AG04450 (cell line): ENCODE measurements at regions not wholly inside any gene's neighbourhood (a gene's known extent, or its start where the extent isn't known, plus 50 kb on each side); places are given as distances from the start of the nearest gene placed in this dataset.

ENCODE experiments used
- CTCF ChIA-PET: fragments of 300-600, 350-600 bp; formaldehyde crosslinking; extraction: SDS; loops from one replicate; lab custom pipeline; 2022; ENCODE audit warnings: antibody characterized with exemption, inconsistent platforms; lab: Charles Lee
- POLR2A ChIA-PET: fragments of 350-600 bp; formaldehyde crosslinking; extraction: SDS; loops from one replicate; lab custom pipeline; 2021; ENCODE audit warnings: antibody characterized with exemption, inconsistent platforms; lab: Yijun Ruan, JAX
- DNase-seq: peaks from one replicate; pipeline ENCODE4 v3.0.0-alpha.2; 2011; ENCODE audit warnings: low read depth, low spot score
- H3K27ac ChIP-seq: one replicate; pipeline ENCODE4 v1.5.1; 2012; ENCODE audit warnings: low read depth, low read length, control low read depth
- H3K27me3 ChIP-seq: one replicate; pipeline ENCODE4 v1.6.0; 2012; ENCODE audit warnings: low read length; ENCODE audit not compliant: control insufficient read depth, insufficient read depth
- H3K4me3 ChIP-seq: 2 replicates; pipeline ENCODE4 v1.5.1; 2011; ENCODE audit warnings: mild to moderate bottlenecking, low read depth, low read length, control low read depth
- H3K9me3 ChIP-seq: 2 replicates; pipeline ENCODE4 v1.5.1; 2012; ENCODE audit warnings: low read length; ENCODE audit not compliant: control insufficient read depth, insufficient read depth
- CTCF ChIP-seq: IDR thresholded peaks from 2 replicates; pipeline ENCODE4 v1.5.1; 2011; ENCODE audit warnings: low read depth, low read length, control low read depth, inconsistent platforms

DNA sequence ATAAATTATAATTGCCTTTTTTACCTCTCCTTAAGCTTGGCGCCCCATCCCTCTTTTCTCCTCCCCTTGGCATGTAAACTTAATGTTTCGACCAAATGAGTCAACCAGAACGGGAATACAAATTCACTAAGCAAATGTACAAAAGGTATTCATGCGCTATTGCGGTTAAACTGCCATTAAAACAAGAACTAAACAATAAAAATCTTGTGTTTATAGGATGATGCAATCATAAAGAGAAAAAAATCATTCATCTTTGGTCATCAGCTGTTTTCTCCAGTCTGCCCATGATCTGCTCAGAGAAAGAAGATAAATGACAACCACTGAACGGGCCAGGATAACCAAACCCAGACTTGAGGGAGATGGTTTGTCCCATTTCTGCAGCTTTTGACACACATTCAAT is 534.2 kb upstream of the PLXNA2 start:
- Histone ChIP-seq H3K4me3 (no peak overlapping the region), H3K9me3 (no peaks in the 10 kb centered on the region), H3K27me3 (no peaks in the 10 kb centered on the region), H3K27ac (no peak overlapping the region)
- ChIA-PET POLR2A (no interaction called here), CTCF (no interaction called here)
- TF ChIP-seq CTCF = no peak
- no peak for DNase-seq

GRCh38 chr1:208781391-208782045 is 537.3 kb upstream of the PLXNA2 start:
- ChIA-PET CTCF (no interaction called here), POLR2A (no interaction called here)
- Histone ChIP-seq H3K27ac (no peak overlapping the region), H3K4me3 (no peak overlapping the region), H3K9me3 (no peaks in the 10 kb centered on the region), H3K27me3 (no peaks in the 10 kb centered on the region)
- DNase-seq = no peak
- TF ChIP-seq CTCF = no peak

DNA sequence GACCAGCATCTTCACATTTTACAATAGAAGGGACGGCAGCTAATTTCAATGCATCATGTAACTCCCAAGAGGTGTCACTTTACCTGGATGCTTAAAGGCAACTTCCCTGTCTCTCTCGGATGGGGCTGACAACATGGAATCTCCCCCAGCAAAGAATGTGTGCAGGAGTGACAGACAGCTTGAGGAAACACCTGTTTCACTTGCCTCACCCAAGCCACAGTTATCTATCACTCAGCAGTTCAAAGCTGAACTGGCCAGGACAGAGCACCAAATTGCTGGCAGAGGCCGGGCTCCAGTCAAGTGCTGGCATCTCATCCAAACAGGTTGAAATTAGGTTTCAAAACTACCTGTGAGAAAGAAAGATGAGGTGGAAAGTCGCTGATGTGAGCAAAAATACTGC is 538.0 kb upstream of the PLXNA2 start:
- TF ChIP-seq CTCF = no peak
- ChIA-PET POLR2A (no interaction called here), CTCF (no interaction called here)
- no peak overlapping the region for H3K27ac ChIP-seq
- H3K4me3 ChIP-seq = no peak overlapping the region
- DNase-seq = no peak
- H3K9me3 ChIP-seq = no peaks in the 10 kb centered on the region
- H3K27me3 ChIP-seq = no peaks in the 10 kb centered on the region

- TF ChIP-seq CTCF = no peak
- ChIA-PET CTCF (no interaction called here), POLR2A (no interaction called here)
- H3K27ac ChIP-seq = no peak overlapping the region
- no peak overlapping the region for H3K4me3 ChIP-seq
- DNase-seq = no peak
- no peaks in the 10 kb centered on the region for H3K27me3 ChIP-seq
- H3K9me3 ChIP-seq = no peaks in the 10 kb centered on the region
Observed at GRCh38 chr1:208785629-208786028, 541.4 kb upstream of the PLXNA2 start.

- POLR2A ChIA-PET = no interaction called here
Observed at GRCh38 chr1:208787219-208787618, 543.0 kb upstream of the PLXNA2 start.

More at GRCh38 chr1:208787219-208787618, 543.0 kb upstream of the PLXNA2 start:
- CTCF ChIA-PET = no interaction called here
- no peak for TF ChIP-seq CTCF
- no peak for DNase-seq
- Histone ChIP-seq H3K9me3 (no peaks in the 10 kb centered on the region), H3K27me3 (no peaks in the 10 kb centered on the region), H3K27ac (no peak overlapping the region), H3K4me3 (no peak overlapping the region)
